ENCODE measurements at regions not wholly inside any gene's neighbourhood (a gene's known extent, or its start where the extent isn't known, plus 50 kb on each side); places are given as distances from the start of the nearest gene placed in this dataset.
A peak's percentile ranks its signal among the peaks of the same experiment; 100 is the strongest.

- intact Hi-C loops (cut with DNase I; ENCODE audit: low total_unique reads) = no loop called here
- H3K4me3 ChIP-seq = no peak overlapping the region
- H3K9me3 ChIP-seq = no peaks in the 10 kb centered on the region
- peak; percentile 23 for DNase-seq
- no peak overlapping the region for H3K27ac ChIP-seq
- H3K4me1 ChIP-seq = no peaks in the 10 kb centered on the region
- 71 to 77% methylated on average over 5 of the region's 5 CpGs for WGBS, 2 donors
- H3K36me3 ChIP-seq (ENCODE audit: low read depth, missing control alignments) = no peaks in the 10 kb centered on the region
- TF ChIP-seq POLR2A (IDR thresholded peaks at IDR 0.05) = no peak
- TF ChIP-seq CTCF (IDR thresholded peaks at IDR 0.05) = no peak
- no peaks in the 10 kb centered on the region for H3K27me3 ChIP-seq
Measured at GRCh38 chr6:1123386-1124375, 188.2 kb upstream of the FOXQ1 start.

- Histone ChIP-seq H3K27me3 (no peaks in the 10 kb centered on the region), H3K36me3 (ENCODE audit: low read depth, missing control alignments) (no peaks in the 10 kb centered on the region), H3K4me3 (no peak overlapping the region), H3K4me1 (no peaks in the 10 kb centered on the region), H3K9me3 (no peaks in the 10 kb centered on the region), H3K27ac (no peak overlapping the region)
- 92 to 93% methylated on average over 4 of the region's 4 CpGs for WGBS, 2 donors
- TF ChIP-seq POLR2A (IDR thresholded peaks at IDR 0.05) (no peak), CTCF (IDR thresholded peaks at IDR 0.05) (no peak)
- intact Hi-C loops (cut with DNase I; ENCODE audit: low total_unique reads) = no loop called here
- DNase-seq = no peak
Measured at GRCh38 chr6:1122083-1122482, 189.8 kb upstream of the FOXQ1 start.

- H3K4me3 ChIP-seq = no peak overlapping the region
- TF ChIP-seq POLR2A (IDR thresholded peaks at IDR 0.05) = no peak
- TF ChIP-seq CTCF (IDR thresholded peaks at IDR 0.05) = no peak
- H3K27ac ChIP-seq = no peak overlapping the region
- H3K36me3 ChIP-seq (ENCODE audit: low read depth, missing control alignments) = no peaks in the 10 kb centered on the region
- DNase-seq = no peak
- intact Hi-C loops (cut with DNase I; ENCODE audit: low total_unique reads) = no loop called here
- H3K27me3 ChIP-seq = no peaks in the 10 kb centered on the region
- H3K4me1 ChIP-seq = no peaks in the 10 kb centered on the region
- WGBS, 2 donors = 23 to 37% methylated on average over 2 of the region's 2 CpGs
- H3K9me3 ChIP-seq = no peaks in the 10 kb centered on the region
Measured at GRCh38 chr6:1118287-1118647, 193.6 kb upstream of the FOXQ1 start.

GRCh38 chr6:1117530-1118286 lies 194.2 kb upstream of the FOXQ1 start:
- intact Hi-C loops (cut with DNase I; ENCODE audit: low total_unique reads) = no loop called here
- H3K27ac ChIP-seq = no peak overlapping the region
- H3K36me3 ChIP-seq (ENCODE audit: low read depth, missing control alignments) = no peaks in the 10 kb centered on the region
- H3K27me3 ChIP-seq = no peaks in the 10 kb centered on the region
- no peaks in the 10 kb centered on the region for H3K4me1 ChIP-seq
- no peak overlapping the region for H3K4me3 ChIP-seq
- no peaks in the 10 kb centered on the region for H3K9me3 ChIP-seq
- TF ChIP-seq POLR2A (IDR thresholded peaks at IDR 0.05) (no peak), CTCF (IDR thresholded peaks at IDR 0.05) (no peak)
- 33 to 53% methylated on average over 6 of the region's 6 CpGs for WGBS, 2 donors
- no peak for DNase-seq

Measured in testis (tissue), 2 donors.